ENCODE measurements at regions not wholly inside any gene's neighbourhood (a gene's known extent, or its start where the extent isn't known, plus 50 kb on each side); places are given as distances from the start of the nearest gene placed in this dataset.

DNA sequence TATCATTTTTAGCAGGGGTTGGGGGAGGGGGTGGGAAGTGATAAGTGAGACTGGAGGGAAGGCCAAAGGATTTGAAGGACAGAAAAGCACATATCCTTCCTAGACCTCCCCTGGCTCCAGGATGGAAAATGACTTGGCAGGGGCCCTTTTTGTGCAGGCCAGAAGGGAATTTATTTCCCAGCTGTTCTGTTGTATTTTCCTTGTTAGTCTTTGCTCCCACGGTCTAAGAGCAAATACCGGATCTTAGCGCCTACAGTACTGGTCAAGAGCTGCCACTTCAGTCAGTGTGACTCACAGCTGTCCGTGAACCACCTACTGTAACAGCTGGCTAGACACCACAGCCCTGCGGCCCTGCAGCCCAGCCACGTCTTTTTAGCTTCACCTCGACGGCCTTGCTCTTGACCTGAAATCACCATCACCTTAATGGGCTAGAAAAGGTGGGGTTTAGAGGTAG is 51.0 kb upstream of the ERRFI1 start:
- TF ChIP-seq, protein P1, sequence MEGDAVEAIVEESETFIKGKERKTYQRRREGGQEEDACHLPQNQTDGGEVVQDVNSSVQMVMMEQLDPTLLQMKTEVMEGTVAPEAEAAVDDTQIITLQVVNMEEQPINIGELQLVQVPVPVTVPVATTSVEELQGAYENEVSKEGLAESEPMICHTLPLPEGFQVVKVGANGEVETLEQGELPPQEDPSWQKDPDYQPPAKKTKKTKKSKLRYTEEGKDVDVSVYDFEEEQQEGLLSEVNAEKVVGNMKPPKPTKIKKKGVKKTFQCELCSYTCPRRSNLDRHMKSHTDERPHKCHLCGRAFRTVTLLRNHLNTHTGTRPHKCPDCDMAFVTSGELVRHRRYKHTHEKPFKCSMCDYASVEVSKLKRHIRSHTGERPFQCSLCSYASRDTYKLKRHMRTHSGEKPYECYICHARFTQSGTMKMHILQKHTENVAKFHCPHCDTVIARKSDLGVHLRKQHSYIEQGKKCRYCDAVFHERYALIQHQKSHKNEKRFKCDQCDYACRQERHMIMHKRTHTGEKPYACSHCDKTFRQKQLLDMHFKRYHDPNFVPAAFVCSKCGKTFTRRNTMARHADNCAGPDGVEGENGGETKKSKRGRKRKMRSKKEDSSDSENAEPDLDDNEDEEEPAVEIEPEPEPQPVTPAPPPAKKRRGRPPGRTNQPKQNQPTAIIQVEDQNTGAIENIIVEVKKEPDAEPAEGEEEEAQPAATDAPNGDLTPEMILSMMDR (IDR thresholded peaks at IDR 0.05; ENCODE audit: poor library complexity, severe bottlenecking), result no peak
- no peak for TF ChIP-seq MXI1 (conservative IDR thresholded peaks at IDR 0.05; ENCODE audit: poor library complexity, severe bottlenecking)
